NCI-H2196 (cell line): ENCODE measurements at regions not wholly inside any gene's neighbourhood (a gene's known extent, or its start where the extent isn't known, plus 50 kb on each side); places are given as distances from the start of the nearest gene placed in this dataset.

Experiments
- DNase-seq: peaks from one replicate; lab custom pipeline; 2025; ENCODE audit not compliant: unreplicated experiment; lab: John Stamatoyannopoulos, UW

GRCh38 chr16:11472410-11472809, 114.3 kb downstream of the LITAF start:
- no peak for DNase-seq

GRCh38 chr16:11472851-11473250, 113.9 kb downstream of the LITAF start:
- no peak for DNase-seq

DNA sequence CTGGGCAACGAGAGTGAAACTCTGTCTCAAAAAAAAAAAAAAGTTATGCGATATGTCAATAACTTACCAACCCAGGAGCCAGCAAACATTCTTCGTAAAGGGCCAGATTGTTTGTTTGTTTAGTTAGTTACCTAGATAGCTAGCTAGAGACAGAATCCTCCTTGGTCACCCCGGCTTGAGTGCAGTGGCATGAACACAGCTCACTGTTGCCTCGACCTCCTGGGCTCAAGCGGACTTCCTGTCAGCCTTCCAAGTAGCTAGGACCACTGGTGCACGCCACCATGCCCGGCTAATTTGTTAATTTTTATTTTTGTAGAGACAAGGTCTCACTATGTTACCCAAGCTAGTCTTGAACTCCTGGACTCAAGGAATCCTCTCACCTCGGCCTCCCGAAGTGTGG, 113.0 kb downstream of the LITAF start:
- no peak for DNase-seq

GRCh38 chr16:11474617-11475291, 112.0 kb downstream of the LITAF start:
- no peak for DNase-seq

GRCh38 chr16:11475896-11476630, 110.7 kb downstream of the LITAF start:
- no peak for DNase-seq

GRCh38 chr16:11476676-11477075, 110.0 kb downstream of the LITAF start:
- no peak for DNase-seq

DNA sequence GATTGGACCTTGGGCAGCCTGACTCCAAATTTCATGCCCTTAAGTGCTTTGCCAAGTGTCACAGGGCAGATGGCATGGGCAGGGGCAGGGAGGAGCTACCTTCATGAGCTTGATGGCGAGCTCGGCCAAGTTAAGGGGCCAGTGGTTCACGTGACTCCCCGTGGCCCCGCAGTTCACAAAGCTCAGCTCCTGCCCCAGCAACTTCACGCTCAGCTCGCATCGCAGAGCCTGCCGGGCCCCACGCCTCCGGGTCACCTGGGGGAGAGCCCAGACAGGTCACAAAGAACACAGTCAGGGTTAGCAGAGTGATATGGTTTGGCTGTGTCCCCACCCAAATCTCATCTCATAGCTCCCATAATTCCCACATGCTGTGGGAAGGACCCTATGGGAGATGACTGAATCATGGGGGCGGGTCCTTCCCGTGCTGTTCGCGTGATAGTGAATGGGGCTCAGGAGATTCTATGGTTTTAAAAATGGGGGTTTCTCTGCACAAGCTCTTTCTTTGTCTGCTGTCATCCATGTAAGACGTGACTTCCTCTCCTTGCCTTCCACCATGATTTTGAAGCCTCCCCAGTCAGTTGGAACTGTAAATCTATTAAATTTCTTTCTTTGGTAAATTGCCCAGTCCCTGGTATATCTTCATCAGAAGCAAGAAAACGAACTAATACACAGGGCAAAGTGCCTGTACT, 108.1 kb downstream of the LITAF start:
- no peak for DNase-seq

DNA sequence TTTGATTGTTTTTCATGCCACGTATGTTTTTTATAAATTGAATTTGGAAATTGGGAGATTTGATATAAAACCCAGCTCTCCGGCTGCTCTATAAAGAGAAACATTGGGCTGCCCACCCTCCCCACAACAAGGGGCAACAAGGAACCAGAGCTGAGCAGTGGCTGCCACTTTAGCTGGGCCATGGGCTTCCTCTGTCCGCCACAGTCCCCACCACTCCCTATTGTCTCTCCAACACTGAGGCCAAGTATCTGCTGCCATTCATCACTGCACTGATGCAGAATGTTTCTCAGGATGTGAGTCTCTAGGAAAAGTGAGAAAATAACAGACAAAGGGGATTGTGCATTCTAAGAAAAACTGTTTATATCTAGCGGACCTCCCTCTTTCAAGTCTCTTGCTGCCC, 106.8 kb downstream of the LITAF start:
- no peak for DNase-seq

DNA sequence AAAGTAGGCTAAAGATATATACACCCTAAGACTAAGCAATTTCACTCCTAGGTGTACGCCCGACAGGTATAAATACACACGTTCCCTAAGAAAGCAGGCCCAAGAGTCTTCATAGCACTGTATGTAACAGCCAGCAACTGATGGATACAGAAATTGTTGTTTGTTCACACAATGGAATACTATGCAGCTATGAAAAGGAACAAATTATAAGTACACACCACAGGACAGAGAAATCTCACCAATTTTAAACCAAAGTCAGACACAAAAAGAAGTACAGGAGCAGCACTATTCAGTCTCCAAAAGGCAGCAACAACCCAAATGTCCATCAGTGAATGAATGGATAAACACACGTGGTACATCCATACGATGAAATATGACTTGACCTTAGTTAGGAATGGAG, 106.1 kb downstream of the LITAF start:
- DNase-seq: no peak

DNA sequence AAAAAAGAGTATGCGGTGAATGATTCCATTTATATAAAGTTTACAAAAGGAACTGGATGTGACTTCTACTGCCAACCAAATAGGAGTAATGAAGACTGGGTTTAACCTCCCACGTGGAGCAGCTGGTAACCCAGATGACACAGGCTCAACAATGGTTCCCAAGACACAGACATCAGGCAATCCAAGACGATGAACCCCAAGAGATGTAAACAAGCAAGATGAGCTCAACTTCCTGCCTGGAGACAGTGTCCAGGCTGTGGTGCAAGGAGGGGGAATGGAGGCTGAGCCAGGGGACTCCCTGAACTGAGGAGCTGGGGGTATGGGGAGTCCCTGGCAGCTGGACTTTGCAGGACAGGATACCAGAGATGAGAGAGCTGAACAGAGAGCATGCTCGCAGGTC, 104.7 kb downstream of the LITAF start:
- no peak for DNase-seq

DNA sequence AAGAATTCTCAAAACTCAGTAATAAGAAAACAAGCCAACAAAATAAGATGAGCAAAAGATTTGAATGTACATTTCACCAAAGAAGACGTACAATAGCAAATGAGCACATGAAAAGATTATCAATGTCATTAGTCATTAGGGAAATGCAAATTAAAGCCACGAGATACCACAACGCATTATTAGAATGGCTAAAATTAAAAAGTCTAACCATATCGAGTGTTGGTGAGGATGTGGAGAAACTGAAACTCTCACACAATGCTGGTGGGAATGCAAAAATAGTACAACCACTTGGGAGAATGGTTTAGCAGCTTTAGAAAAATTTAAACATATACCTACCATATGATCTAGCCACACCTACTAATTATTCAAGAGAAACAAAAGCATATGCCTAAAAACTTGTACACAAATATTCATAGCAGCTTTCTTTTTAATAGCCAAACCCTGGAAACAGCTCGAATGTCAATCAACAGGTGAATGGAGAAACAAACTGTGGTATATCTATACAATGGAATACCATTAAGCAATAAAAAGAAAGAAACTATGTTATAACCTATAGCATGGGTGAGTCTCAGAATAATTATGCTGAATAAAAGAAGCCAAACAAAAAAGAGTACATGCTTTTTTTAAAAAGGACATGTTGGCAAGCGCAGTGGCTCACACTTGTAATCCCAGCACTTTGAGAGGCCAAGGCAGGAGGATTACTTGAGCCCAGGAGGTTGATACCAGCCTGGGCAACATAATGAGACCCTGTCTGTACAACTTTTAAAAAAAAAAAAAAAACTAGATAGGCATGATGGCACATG, 103.6 kb downstream of the LITAF start:
- DNase-seq: no peak

DNA sequence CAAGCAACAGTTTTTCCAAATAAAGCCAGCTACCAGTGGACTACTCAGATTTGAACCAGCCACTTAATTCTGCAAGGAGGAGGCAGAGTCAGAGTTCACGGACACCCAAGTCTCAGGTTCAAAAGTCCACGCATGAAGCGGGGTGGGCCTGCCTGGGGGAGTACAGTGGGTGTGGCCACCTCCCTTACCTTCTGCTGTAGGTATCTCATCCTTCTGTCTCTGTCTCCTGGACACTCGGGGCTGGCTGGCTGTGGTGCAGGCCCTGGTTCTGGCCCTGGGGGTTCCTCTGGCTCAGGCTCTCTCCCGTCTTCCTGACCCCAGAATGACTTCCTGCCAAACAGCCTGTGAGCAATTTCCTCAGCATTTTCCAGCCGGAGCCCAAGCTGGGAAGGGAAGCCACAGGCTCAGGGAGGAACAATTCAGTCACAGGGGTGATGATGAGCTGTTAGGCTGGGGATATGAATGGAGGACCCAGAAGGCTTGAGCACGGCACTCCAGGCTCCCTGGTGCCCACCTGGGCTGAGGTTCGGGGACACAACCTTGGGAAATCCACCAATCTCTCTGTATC, 101.9 kb downstream of the LITAF start:
- no peak for DNase-seq

- DNase-seq: no peak
These were observed 101.0 kb downstream of the LITAF start for GRCh38 chr16:11485676-11486075.

DNA sequence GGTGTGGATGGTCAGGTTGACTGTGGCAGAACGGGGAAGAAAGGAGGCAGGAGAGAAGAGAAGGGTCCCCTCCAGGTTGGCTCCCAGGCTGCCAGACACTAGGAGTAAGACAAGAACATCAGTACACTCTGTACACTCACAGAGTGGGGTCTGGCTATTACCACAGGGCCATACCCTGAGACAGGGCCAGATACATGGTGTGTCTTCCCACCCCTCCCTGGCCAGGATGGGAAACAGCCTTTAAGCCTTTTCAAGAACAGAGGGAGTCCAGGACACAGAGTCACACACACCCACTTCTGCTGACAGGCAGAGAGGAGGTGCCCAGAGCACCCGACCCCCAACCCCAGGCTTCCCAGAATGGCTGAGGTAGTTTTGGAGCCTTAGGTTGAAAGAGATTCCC, 99.4 kb downstream of the LITAF start:
- no peak for DNase-seq

DNA sequence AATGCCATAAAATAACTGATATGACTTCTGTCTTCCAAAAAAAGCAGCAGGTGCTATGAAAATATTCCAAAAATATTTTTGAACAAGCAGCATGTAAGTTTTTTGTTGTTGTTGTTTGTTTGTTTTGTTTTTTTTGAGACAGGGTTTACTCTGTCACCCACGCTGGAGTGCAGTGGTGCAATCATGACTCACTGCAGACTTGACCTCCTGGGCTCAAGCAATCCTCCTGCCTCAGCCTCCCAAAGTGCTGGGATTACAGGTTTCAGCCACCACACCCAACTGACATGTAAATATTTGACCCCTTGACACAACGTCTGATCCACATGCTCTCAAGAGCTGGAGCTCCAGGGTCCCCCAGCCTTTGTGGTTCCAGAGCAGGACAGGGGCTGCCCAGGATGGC, 98.4 kb downstream of the LITAF start:
- DNase-seq: no peak

DNA sequence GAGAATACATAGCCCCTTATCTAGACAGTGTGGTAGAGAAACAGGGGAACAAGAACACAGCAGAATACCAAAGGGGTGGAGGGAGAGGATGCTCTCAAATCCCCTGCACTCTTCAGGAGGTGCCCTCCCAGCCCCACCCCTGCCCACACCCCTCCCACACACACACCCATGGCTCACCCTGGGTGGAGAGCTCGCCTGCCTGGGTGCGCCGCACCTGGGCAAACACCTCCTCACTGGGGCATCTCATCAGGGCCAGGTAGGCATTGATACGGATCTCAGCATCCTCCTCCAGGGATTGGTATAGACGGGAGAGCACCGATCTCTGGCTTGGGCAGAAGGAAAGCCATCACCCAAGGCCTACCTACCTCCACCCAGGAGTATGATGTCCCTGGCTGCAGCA, 95.2 kb downstream of the LITAF start:
- no peak for DNase-seq

DNA sequence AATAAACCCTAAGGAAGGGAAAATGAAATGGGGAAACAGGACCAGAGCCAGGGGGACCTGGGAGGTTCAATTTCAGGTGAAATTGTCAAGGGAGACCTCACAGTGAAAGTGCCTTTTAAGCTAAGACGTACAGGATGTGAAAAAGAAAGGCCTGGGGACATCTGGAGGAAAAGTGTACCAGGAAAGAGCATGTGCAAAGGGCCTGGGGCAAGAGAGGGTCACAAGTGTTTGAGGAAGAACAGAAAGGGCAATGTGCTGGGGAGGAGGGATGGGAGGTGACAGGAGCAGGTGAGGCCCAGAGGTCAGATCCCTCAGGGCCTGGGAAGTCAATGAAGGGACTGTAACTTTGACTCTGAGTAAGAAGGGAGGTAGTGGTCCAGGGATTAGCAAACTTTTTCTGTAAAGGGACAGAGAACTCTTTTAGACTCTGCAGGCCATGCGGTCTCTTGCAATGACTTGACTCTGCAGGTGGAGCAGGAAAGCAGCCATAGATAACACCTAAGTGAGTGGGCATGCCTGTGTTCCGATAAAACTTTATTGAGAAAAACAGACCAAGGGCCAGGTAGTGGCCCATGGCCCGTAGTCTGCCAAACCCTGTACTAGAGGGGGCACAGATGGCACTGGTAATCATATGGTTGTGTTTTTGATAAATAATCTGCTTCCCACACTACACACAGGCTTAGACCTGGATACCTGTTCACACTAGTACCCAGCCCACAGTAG, 93.8 kb downstream of the LITAF start:
- no peak for DNase-seq

GRCh38 chr16:11493531-11493929, 93.2 kb downstream of the LITAF start:
- no peak for DNase-seq

- no peak for DNase-seq
These were observed 92.7 kb downstream of the LITAF start for GRCh38 chr16:11494029-11494428.

DNA sequence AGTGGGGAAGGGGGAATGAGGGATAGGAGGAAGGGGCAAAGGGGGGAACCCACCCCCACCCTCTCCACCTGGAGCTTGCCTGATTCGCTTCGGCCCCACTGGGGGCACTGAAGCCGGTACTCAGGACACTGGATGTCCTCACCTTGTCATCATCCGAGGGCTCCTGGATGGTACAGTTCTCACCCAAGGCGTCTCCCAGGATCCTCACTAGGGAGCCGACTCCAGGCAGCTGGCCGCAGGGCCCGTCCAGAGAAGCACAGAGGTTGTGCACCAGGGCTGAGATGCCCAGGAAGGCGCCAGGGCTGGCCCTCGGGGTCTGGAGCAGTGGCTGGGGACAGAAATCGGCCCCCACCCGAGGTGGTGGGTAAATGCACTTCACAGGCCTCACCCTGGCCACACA, 92.3 kb downstream of the LITAF start:
- no peak for DNase-seq

- DNase-seq: no peak
These were observed 91.7 kb downstream of the LITAF start for GRCh38 chr16:11495066-11495407.
